ENCODE measurements at regions not wholly inside any gene's neighbourhood (a gene's known extent, or its start where the extent isn't known, plus 50 kb on each side); places are given as distances from the start of the nearest gene placed in this dataset.
"Not testable (repeated sequence)": the region's sequence is repeated elsewhere in the genome, so short reads cannot be mapped to it uniquely, and the experiment has no call there.

DNA sequence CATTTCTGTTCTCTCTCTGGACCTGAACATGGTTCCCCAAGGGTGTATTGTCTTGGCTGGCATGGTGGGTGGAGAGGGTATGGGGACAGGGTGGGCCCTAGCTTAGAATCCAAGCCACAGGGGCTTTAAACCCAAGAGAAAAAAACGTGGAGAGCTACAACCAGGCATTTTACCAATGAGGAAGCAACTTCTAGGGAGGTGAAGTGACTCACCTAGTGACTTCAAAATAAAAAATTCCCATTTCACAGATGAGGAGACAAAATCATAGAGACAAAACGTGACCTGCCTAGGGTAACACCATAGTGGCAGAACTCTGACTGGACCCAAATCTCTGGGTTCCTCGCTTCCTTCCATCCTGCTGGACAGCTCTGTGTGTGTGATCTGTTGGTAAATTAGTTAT lies 216.8 kb downstream of the RPLP1 start:
- no peak for TF ChIP-seq LEF1 (IDR thresholded peaks at IDR 0.05; ENCODE audit: borderline replicate concordance)
- TF ChIP-seq CTBP1 (IDR thresholded peaks at IDR 0.05; ENCODE audit: borderline replicate concordance), result no peak
- TF ChIP-seq HDGF (IDR thresholded peaks at IDR 0.05; ENCODE audit: borderline replicate concordance), result no peak
- TF ChIP-seq SUZ12 (IDR thresholded peaks at IDR 0.05), result no peak
- no peak for TF ChIP-seq FOXK2 (IDR thresholded peaks at IDR 0.05)
- TF ChIP-seq SP1 (IDR thresholded peaks at IDR 0.05), result no peak
- TF ChIP-seq FOXM1 (IDR thresholded peaks at IDR 0.05; ENCODE audit: borderline replicate concordance), result no peak
- no peak for TF ChIP-seq BHLHE40 (IDR thresholded peaks at IDR 0.05; ENCODE audit: borderline replicate concordance)
- TF ChIP-seq TARDBP (IDR thresholded peaks at IDR 0.05), result no peak
- TF ChIP-seq, protein P1, sequence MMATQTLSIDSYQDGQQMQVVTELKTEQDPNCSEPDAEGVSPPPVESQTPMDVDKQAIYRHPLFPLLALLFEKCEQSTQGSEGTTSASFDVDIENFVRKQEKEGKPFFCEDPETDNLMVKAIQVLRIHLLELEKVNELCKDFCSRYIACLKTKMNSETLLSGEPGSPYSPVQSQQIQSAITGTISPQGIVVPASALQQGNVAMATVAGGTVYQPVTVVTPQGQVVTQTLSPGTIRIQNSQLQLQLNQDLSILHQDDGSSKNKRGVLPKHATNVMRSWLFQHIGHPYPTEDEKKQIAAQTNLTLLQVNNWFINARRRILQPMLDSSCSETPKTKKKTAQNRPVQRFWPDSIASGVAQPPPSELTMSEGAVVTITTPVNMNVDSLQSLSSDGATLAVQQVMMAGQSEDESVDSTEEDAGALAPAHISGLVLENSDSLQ (IDR thresholded peaks at IDR 0.05), result no peak
- TF ChIP-seq ELF4 (IDR thresholded peaks at IDR 0.05), result no peak
- TF ChIP-seq ARNT (IDR thresholded peaks at IDR 0.05), result no peak
- no peak for TF ChIP-seq FOXA1 (IDR thresholded peaks at IDR 0.05)
- no peak for TF ChIP-seq ZNF384 (IDR thresholded peaks at IDR 0.05)
- TF ChIP-seq NFRKB (IDR thresholded peaks at IDR 0.05), result no peak
- TF ChIP-seq L3MBTL2 (conservative IDR thresholded peaks at IDR 0.05), result no peak
- ChIA-PET POLR2A (no interaction called here), CTCF (no interaction called here)
- no peak for DNase-seq (ENCODE audit: extremely low spot score)

- no peak for TF ChIP-seq SP1 (IDR thresholded peaks at IDR 0.05)
- TF ChIP-seq BHLHE40 (IDR thresholded peaks at IDR 0.05; ENCODE audit: borderline replicate concordance), result no peak
- TF ChIP-seq, protein P1 (IDR thresholded peaks at IDR 0.05), result no peak
- no peak for TF ChIP-seq ZNF384 (IDR thresholded peaks at IDR 0.05)
- TF ChIP-seq NFRKB (IDR thresholded peaks at IDR 0.05), result no peak
- no peak for TF ChIP-seq ARNT (IDR thresholded peaks at IDR 0.05)
- no peak for TF ChIP-seq HDGF (IDR thresholded peaks at IDR 0.05; ENCODE audit: borderline replicate concordance)
- no peak for DNase-seq (ENCODE audit: extremely low spot score)
- CTCF ChIA-PET, result no interaction called here
- POLR2A ChIA-PET, result no interaction called here
Observed at GRCh38 chr15:69673291-69673881, 220.8 kb downstream of the RPLP1 start.

DNA sequence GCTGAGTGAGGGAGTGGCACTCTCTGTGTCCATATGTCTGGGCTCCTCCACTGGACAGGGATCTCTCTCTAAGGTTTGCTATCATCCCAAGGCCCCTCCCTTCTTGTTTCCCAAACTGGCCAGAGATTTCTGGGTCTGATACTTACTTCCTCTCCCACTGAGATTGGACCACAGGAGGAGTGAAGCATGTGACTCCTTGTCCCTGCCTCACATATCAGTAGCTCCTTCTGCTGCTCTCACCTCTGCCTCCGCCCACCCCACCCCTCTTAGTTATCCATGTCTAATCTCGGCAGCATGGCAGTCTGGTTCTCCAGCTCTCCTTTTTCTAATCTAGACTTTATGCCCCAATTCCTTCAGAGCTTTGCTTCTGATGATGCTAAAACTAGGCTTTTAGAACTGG lies 223.1 kb downstream of the RPLP1 start:
- DNase-seq (ENCODE audit: extremely low spot score), result no peak
- ChIA-PET CTCF (no interaction called here), POLR2A (no interaction called here)
- no peak for TF ChIP-seq ZNF384 (IDR thresholded peaks at IDR 0.05)
- TF ChIP-seq FOXM1 (IDR thresholded peaks at IDR 0.05; ENCODE audit: borderline replicate concordance), result no peak
- no peak for TF ChIP-seq FOXK2 (IDR thresholded peaks at IDR 0.05)
- TF ChIP-seq L3MBTL2 (conservative IDR thresholded peaks at IDR 0.05), result no peak
- TF ChIP-seq NFRKB (IDR thresholded peaks at IDR 0.05), result no peak
- no peak for TF ChIP-seq SUZ12 (IDR thresholded peaks at IDR 0.05)
- no peak for TF ChIP-seq SP1 (IDR thresholded peaks at IDR 0.05)
- TF ChIP-seq BHLHE40 (IDR thresholded peaks at IDR 0.05; ENCODE audit: borderline replicate concordance), result no peak
- no peak for TF ChIP-seq HDGF (IDR thresholded peaks at IDR 0.05; ENCODE audit: borderline replicate concordance)
- no peak for TF ChIP-seq ARNT (IDR thresholded peaks at IDR 0.05)
- TF ChIP-seq ELF4 (IDR thresholded peaks at IDR 0.05), result no peak
- TF ChIP-seq TARDBP (IDR thresholded peaks at IDR 0.05), result no peak
- no peak for TF ChIP-seq FOXA1 (IDR thresholded peaks at IDR 0.05)
- TF ChIP-seq LEF1 (IDR thresholded peaks at IDR 0.05; ENCODE audit: borderline replicate concordance), result no peak
- TF ChIP-seq CTBP1 (IDR thresholded peaks at IDR 0.05; ENCODE audit: borderline replicate concordance), result no peak
- TF ChIP-seq, protein P1 (IDR thresholded peaks at IDR 0.05), result no peak

GRCh38 chr15:69677403-69677802 lies 224.8 kb downstream of the RPLP1 start:
- TF ChIP-seq SUZ12 (IDR thresholded peaks at IDR 0.05), result no peak
- ChIA-PET CTCF (no interaction called here), POLR2A (interaction anchor here (0.5 kb wide), 1 partner anchor 394 kb away, joined by 5 read pairs; no protein-coding TSS in a partner anchor)
- no peak for DNase-seq (ENCODE audit: extremely low spot score)

GRCh38 chr15:69679623-69680228 lies 227.1 kb downstream of the RPLP1 start:
- POLR2A ChIA-PET, result no interaction called here
- TF ChIP-seq ARNT (IDR thresholded peaks at IDR 0.05) (no peak), FOXA1 (IDR thresholded peaks at IDR 0.05) (no peak), ELF4 (IDR thresholded peaks at IDR 0.05) (no peak), BHLHE40 (IDR thresholded peaks at IDR 0.05; ENCODE audit: borderline replicate concordance) (no peak), TARDBP (IDR thresholded peaks at IDR 0.05) (no peak), SP1 (IDR thresholded peaks at IDR 0.05) (no peak), FOXK2 (IDR thresholded peaks at IDR 0.05) (no peak), LEF1 (IDR thresholded peaks at IDR 0.05; ENCODE audit: borderline replicate concordance) (no peak), NFRKB (IDR thresholded peaks at IDR 0.05) (no peak), SUZ12 (IDR thresholded peaks at IDR 0.05) (no peak), L3MBTL2 (conservative IDR thresholded peaks at IDR 0.05) (no peak), FOXM1 (IDR thresholded peaks at IDR 0.05; ENCODE audit: borderline replicate concordance) (no peak), ZNF384 (IDR thresholded peaks at IDR 0.05) (no peak), CTBP1 (IDR thresholded peaks at IDR 0.05; ENCODE audit: borderline replicate concordance) (no peak), HDGF (IDR thresholded peaks at IDR 0.05; ENCODE audit: borderline replicate concordance) (no peak)
- TF ChIP-seq, protein P1 (IDR thresholded peaks at IDR 0.05), result no peak
- no peak for DNase-seq (ENCODE audit: extremely low spot score)
- CTCF ChIA-PET, result no interaction called here

- DNase-seq (ENCODE audit: extremely low spot score); POLR2A ChIA-PET; CTCF ChIA-PET: not testable (repeated sequence)
Observed at GRCh38 chr15:69684823-69685222, 232.2 kb downstream of the RPLP1 start.

All from HEK293T (cell line).